Esophagus muscularis mucosa (tissue), 4 donors: ENCODE measurements at regions not wholly inside any gene's neighbourhood (a gene's known extent, or its start where the extent isn't known, plus 50 kb on each side); places are given as distances from the start of the nearest gene placed in this dataset.

Experiments used
- DNase-seq: peaks from one replicate; pipeline ENCODE4 v3.0.0-alpha.2; 2017; ENCODE audit errors: extremely low spot score
- H3K27ac ChIP-seq, 4 donors: fragments of 200-600 bp; sonication (generic); replicated peaks in 1 of 4; 1 replicate in 3 of 4; 2 replicates in 1 of 4; pipeline ENCODE4 v1.5.1; 2016 to 2019; ENCODE audit warnings: mild to moderate bottlenecking in 1 of 4
- H3K27me3 ChIP-seq, 4 donors: fragments of 200-600 bp; sonication (generic); one replicate each; pipeline versions ENCODE4 v1.5.1 to v1.6.0; 2016 to 2019
- H3K36me3 ChIP-seq, 4 donors: fragments of 200-600 bp; sonication (generic); one replicate each; pipeline ENCODE4 v1.5.1; 2016 to 2019
- H3K4me1 ChIP-seq, 4 donors: fragments of 200-600 bp; sonication (generic); one replicate each; pipeline ENCODE4 v1.5.1; 2016 to 2019
- H3K4me3 ChIP-seq, 4 donors: fragments of 200-600 bp; sonication (generic); 1 replicate in 2 of 4; 2 replicates in 2 of 4; pipeline ENCODE4 v1.5.1; 2016 to 2019; ENCODE audit warnings: mild to moderate bottlenecking in 4 of 4, moderate library complexity in 1 of 4
- H3K9me3 ChIP-seq, 4 donors: fragments of 200-600 bp; sonication (generic); 1 replicate in 3 of 4; 2 replicates in 1 of 4; pipeline ENCODE4 v1.5.1; 2016 to 2019
- EP300 ChIP-seq: sonication (generic); formaldehyde crosslinking; IDR thresholded peaks from one replicate; pipeline ENCODE4 v1.6.1; 2017; ENCODE audit warnings: antibody characterized with exemption
- POLR2A ChIP-seq: fragments of 450-650 bp; IDR thresholded peaks from one replicate; pipeline ENCODE4 v1.6.1; 2017; ENCODE audit warnings: antibody characterized with exemption, moderate library complexity, mild to moderate bottlenecking, low read depth
- POLR2AphosphoS5 ChIP-seq, 2 donors: sonication (generic); formaldehyde crosslinking; IDR thresholded peaks; one replicate each; pipeline ENCODE4 v1.6.1; 2017; ENCODE audit warnings: antibody characterized with exemption in 2 of 2
- WGBS: methylation state at CpG from one replicate; pipeline ENCODE4 v1.1.5; 2018; 5-methylcytosine and 5-hydroxymethylcytosine counted together
- intact Hi-C: fragments of 100-400 bp; cut with DNase I; formaldehyde crosslinking; loops from one replicate; pipeline ENCODE4 v1.15.1; 2023
- TF ChIP-seq, protein P1 (sequence below), 3 experiments: fragments of 200-600 bp in 2 of 3; fragments of 450-650 bp in 1 of 3; sonication (generic) in 2 of 3; IDR thresholded peaks; one replicate each; pipeline ENCODE4 v1.5.1; 2017 to 2019; ENCODE audit warnings: antibody characterized with exemption in 3 of 3, mild to moderate bottlenecking in 2 of 3, moderate library complexity in 1 of 3

- H3K4me3 ChIP-seq, result no peak overlapping the region
- no peaks in the 10 kb centered on the region for H3K9me3 ChIP-seq
- no peaks in the 10 kb centered on the region for H3K36me3 ChIP-seq
- 95% methylated on average over 2 of the region's 2 CpGs for WGBS
- no peak for DNase-seq
- H3K27me3 ChIP-seq, result no peaks in the 10 kb centered on the region
- no peak overlapping the region for H3K27ac ChIP-seq
- no peaks in the 10 kb centered on the region for H3K4me1 ChIP-seq
- TF ChIP-seq EP300 (no peak), POLR2A (no peak), POLR2AphosphoS5 (IDR thresholded peaks at IDR 0.05) (no peak)
- TF ChIP-seq, protein P1, sequence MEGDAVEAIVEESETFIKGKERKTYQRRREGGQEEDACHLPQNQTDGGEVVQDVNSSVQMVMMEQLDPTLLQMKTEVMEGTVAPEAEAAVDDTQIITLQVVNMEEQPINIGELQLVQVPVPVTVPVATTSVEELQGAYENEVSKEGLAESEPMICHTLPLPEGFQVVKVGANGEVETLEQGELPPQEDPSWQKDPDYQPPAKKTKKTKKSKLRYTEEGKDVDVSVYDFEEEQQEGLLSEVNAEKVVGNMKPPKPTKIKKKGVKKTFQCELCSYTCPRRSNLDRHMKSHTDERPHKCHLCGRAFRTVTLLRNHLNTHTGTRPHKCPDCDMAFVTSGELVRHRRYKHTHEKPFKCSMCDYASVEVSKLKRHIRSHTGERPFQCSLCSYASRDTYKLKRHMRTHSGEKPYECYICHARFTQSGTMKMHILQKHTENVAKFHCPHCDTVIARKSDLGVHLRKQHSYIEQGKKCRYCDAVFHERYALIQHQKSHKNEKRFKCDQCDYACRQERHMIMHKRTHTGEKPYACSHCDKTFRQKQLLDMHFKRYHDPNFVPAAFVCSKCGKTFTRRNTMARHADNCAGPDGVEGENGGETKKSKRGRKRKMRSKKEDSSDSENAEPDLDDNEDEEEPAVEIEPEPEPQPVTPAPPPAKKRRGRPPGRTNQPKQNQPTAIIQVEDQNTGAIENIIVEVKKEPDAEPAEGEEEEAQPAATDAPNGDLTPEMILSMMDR (IDR thresholded peaks at IDR 0.05), result no peak
- intact Hi-C loops, result no loop called here
Measured at GRCh38 chr9:7336356-7337065, 463.1 kb downstream of the DMAC1 start.

- 62% methylated on average over 1 of the region's 1 CpG for WGBS
- H3K9me3 ChIP-seq, result no peaks in the 10 kb centered on the region
- H3K4me3 ChIP-seq, result no peak overlapping the region
- no peak for DNase-seq
- intact Hi-C loops, result no loop called here
- no peak overlapping the region for H3K27ac ChIP-seq
- no peaks in the 10 kb centered on the region for H3K36me3 ChIP-seq
- no peaks in the 10 kb centered on the region for H3K4me1 ChIP-seq
- no peaks in the 10 kb centered on the region for H3K27me3 ChIP-seq
- TF ChIP-seq EP300 (no peak), POLR2A (no peak)
- TF ChIP-seq, protein P1 (IDR thresholded peaks at IDR 0.05), result no peak
Measured at GRCh38 chr9:7333719-7334118, 465.9 kb downstream of the DMAC1 start.

DNA sequence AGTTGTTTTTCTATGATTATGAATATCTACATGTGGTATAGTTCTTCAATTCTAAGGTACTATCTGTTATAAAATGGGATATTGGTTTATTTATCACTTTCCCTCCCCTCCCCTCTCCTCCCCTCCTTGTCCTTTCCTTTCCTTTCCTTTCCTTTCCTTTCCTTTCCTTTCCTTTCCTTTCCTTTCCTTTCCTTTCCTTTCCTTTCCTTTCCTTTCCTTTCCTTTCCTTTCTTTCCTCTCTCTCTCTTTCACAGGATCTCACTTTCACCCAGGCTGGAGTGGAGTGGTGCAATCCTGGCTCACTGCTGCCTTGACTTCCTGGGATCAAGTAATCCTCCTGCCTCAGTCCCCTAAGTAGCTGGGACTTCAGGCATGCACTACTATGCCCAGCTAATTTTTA is 466.8 kb downstream of the DMAC1 start:
- TF ChIP-seq, protein P1 (IDR thresholded peaks at IDR 0.05), result no peak
- no peak for TF ChIP-seq POLR2A
- no peak for TF ChIP-seq EP300
- TF ChIP-seq POLR2AphosphoS5 (IDR thresholded peaks at IDR 0.05), result no peak

DNA sequence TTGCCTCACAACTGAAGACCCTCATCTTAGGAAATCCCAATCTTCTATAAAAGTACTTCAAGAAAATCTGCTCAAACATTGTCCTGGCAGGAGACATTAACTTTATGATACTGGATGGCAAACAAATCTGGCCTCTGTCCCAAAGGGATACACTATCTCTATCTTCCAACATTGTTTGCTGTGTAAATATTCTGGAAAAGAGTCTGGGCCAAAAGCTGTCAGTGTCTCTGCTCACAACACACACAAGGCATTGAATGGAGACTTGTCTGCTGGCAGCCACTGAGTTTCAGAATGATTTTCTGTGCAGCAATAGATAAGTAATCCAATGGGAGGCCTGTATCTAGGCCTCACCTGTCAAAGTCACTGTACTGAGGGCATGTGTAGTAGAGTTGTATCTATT is 471.1 kb downstream of the DMAC1 start:
- intact Hi-C loops, result no loop called here
- Histone ChIP-seq H3K27me3 (no peaks in the 10 kb centered on the region), H3K4me3 (no peak overlapping the region), H3K9me3 (no peaks in the 10 kb centered on the region), H3K4me1 (no peaks in the 10 kb centered on the region), H3K27ac (no peak overlapping the region), H3K36me3 (no peaks in the 10 kb centered on the region)
- TF ChIP-seq, protein P1 (IDR thresholded peaks at IDR 0.05), result no peak
- TF ChIP-seq POLR2AphosphoS5 (IDR thresholded peaks at IDR 0.05) (no peak), EP300 (no peak), POLR2A (no peak)
- DNase-seq, result no peak

More for the DNA sequence above, 466.8 kb downstream of the DMAC1 start:
- intact Hi-C loops, result no loop called here
- no peaks in the 10 kb centered on the region for H3K9me3 ChIP-seq
- H3K4me1 ChIP-seq, result no peaks in the 10 kb centered on the region
- H3K4me3 ChIP-seq, result no peak overlapping the region
- no peak for DNase-seq
- no peak overlapping the region for H3K27ac ChIP-seq
- H3K36me3 ChIP-seq, result no peaks in the 10 kb centered on the region
- H3K27me3 ChIP-seq, result no peaks in the 10 kb centered on the region

- H3K27ac ChIP-seq, result no peak overlapping the region
- no peaks in the 10 kb centered on the region for H3K9me3 ChIP-seq
- intact Hi-C loops, result no loop called here
- H3K4me3 ChIP-seq, result no peak overlapping the region
- no peaks in the 10 kb centered on the region for H3K4me1 ChIP-seq
- no peaks in the 10 kb centered on the region for H3K27me3 ChIP-seq
- H3K36me3 ChIP-seq, result no peaks in the 10 kb centered on the region
- 70% methylated on average over 1 of the region's 1 CpG for WGBS
- no peak for DNase-seq
- no peak for TF ChIP-seq EP300
- TF ChIP-seq POLR2A, result no peak
- no peak for TF ChIP-seq POLR2AphosphoS5 (IDR thresholded peaks at IDR 0.05)
- TF ChIP-seq, protein P1 (IDR thresholded peaks at IDR 0.05), result no peak
Measured at GRCh38 chr9:7325995-7326394, 473.6 kb downstream of the DMAC1 start.
